NCI-H82 treated with DMSO at 0.1 percent for 48 hours (cell line): ENCODE measurements at regions not wholly inside any gene's neighbourhood (a gene's known extent, or its start where the extent isn't known, plus 50 kb on each side); places are given as distances from the start of the nearest gene placed in this dataset.
"Not testable (repeated sequence)": the region's sequence is repeated elsewhere in the genome, so short reads cannot be mapped to it uniquely, and the experiment has no call there.

Experiments used
- DNase-seq: peaks from one replicate; lab custom pipeline; 2025; ENCODE audit not compliant: unreplicated experiment; lab: John Stamatoyannopoulos, UW

- DNase-seq = peak; percentile 93
These were observed 1288.6 kb upstream of the CDH2 start for GRCh38 chr18:29465526-29465925.

- DNase-seq = peak; percentile 90
These were observed 1283.0 kb upstream of the CDH2 start for GRCh38 chr18:29459972-29460371.

GRCh38 chr18:29457316-29457889 is 1280.5 kb upstream of the CDH2 start:
- no peak for DNase-seq

- DNase-seq = no peak
These were observed 1272.5 kb upstream of the CDH2 start for GRCh38 chr18:29449424-29449823.

- no peak for DNase-seq
These were observed 1262.5 kb upstream of the CDH2 start for GRCh38 chr18:29439398-29439797.

- DNase-seq = no peak
These were observed 1259.5 kb upstream of the CDH2 start for GRCh38 chr18:29436459-29436858.

- no peak for DNase-seq
These were observed 1257.7 kb upstream of the CDH2 start for GRCh38 chr18:29434650-29435049.

GRCh38 chr18:29430416-29430815 is 1253.5 kb upstream of the CDH2 start:
- no peak for DNase-seq

- DNase-seq = no peak
These were observed 1241.2 kb upstream of the CDH2 start for GRCh38 chr18:29418136-29418535.

GRCh38 chr18:29406996-29407395 is 1230.1 kb upstream of the CDH2 start:
- DNase-seq = no peak

GRCh38 chr18:29397536-29397935 is 1220.6 kb upstream of the CDH2 start:
- DNase-seq = no peak

- DNase-seq = no peak
These were observed 1206.7 kb upstream of the CDH2 start for GRCh38 chr18:29383311-29384273.

- DNase-seq = no peak
These were observed 1201.8 kb upstream of the CDH2 start for GRCh38 chr18:29378651-29379136.

GRCh38 chr18:29377346-29377745 is 1200.4 kb upstream of the CDH2 start:
- no peak for DNase-seq

GRCh38 chr18:29373000-29373399 is 1196.1 kb upstream of the CDH2 start:
- DNase-seq = no peak

- DNase-seq = no peak
These were observed 1184.9 kb upstream of the CDH2 start for GRCh38 chr18:29361843-29362242.

GRCh38 chr18:29360659-29361058 is 1183.7 kb upstream of the CDH2 start:
- DNase-seq = not testable (repeated sequence)

GRCh38 chr18:29359222-29359621 is 1182.3 kb upstream of the CDH2 start:
- DNase-seq = not testable (repeated sequence)

GRCh38 chr18:29351171-29351570 is 1174.2 kb upstream of the CDH2 start:
- DNase-seq = no peak

GRCh38 chr18:29328932-29329331 is 1152.0 kb upstream of the CDH2 start:
- no peak for DNase-seq

GRCh38 chr18:29326214-29326613 is 1149.3 kb upstream of the CDH2 start:
- DNase-seq = no peak

- DNase-seq = no peak
These were observed 1144.6 kb upstream of the CDH2 start for GRCh38 chr18:29321561-29321960.
